ENCODE measurements at regions not wholly inside any gene's neighbourhood (a gene's known extent, or its start where the extent isn't known, plus 50 kb on each side); places are given as distances from the start of the nearest gene placed in this dataset.
"Not testable (repeated sequence)": the region's sequence is repeated elsewhere in the genome, so short reads cannot be mapped to it uniquely, and the experiment has no call there.

- DNase-seq (no peak), ATAC-seq (no peak)
- H3K4me1 ChIP-seq = no peaks in the 10 kb centered on the region
- no peak overlapping the region for H3K4me3 ChIP-seq
- H3K27me3 ChIP-seq (ENCODE audit: insufficient read depth in 3 of 3, low read length in 2 of 3) = peaks cover 0 to 3% (median 0%) of the 10 kb centered on the region in 3 donors
- no peaks in the 10 kb centered on the region for H3K36me3 ChIP-seq (ENCODE audit: insufficient read depth in 1 of 2, low read depth in 1 of 2)
- no peaks in the 10 kb centered on the region for H3K9me3 ChIP-seq
- intact Hi-C loops (cut with DNase I) = no loop called here
- WGBS, 3 donors = 87 to 89% (median 88%) methylated on average over 2 of the region's 2 CpGs
- no peak for TF ChIP-seq CTCF (IDR thresholded peaks at IDR 0.05)
- no peak overlapping the region for H3K27ac ChIP-seq
Observed at GRCh38 chr2:209298601-209299000, 125.2 kb upstream of the MAP2 start.

- ATAC-seq; H3K27me3 ChIP-seq (ENCODE audit: insufficient read depth in 3 of 3, low read length in 2 of 3); H3K4me1 ChIP-seq; H3K4me3 ChIP-seq; H3K27ac ChIP-seq; H3K9me3 ChIP-seq; intact Hi-C loops (cut with DNase I); H3K36me3 ChIP-seq (ENCODE audit: insufficient read depth in 1 of 2, low read depth in 1 of 2); DNase-seq: not testable (repeated sequence)
- WGBS, 3 donors = 81 to 92% (median 88%) methylated on average over 11 of the region's 11 CpGs
Observed at GRCh38 chr2:209299478-209299877, 124.4 kb upstream of the MAP2 start.

GRCh38 chr2:209300766-209301165, 123.1 kb upstream of the MAP2 start:
- intact Hi-C loops (cut with DNase I); H3K9me3 ChIP-seq; H3K4me3 ChIP-seq; ATAC-seq; H3K27me3 ChIP-seq (ENCODE audit: insufficient read depth in 3 of 3, low read length in 2 of 3); H3K27ac ChIP-seq; H3K4me1 ChIP-seq; H3K36me3 ChIP-seq (ENCODE audit: insufficient read depth in 1 of 2, low read depth in 1 of 2); DNase-seq: not testable (repeated sequence)
- WGBS, 3 donors = 75 to 77% (median 76%) methylated on average over 9 of the region's 9 CpGs

GRCh38 chr2:209305026-209305425, 118.8 kb upstream of the MAP2 start:
- intact Hi-C loops (cut with DNase I) = no loop called here
- H3K4me3 ChIP-seq = no peak overlapping the region
- no peak for TF ChIP-seq CTCF (IDR thresholded peaks at IDR 0.05)
- ATAC-seq (no peak), DNase-seq (no peak)
- no peaks in the 10 kb centered on the region for H3K9me3 ChIP-seq
- H3K27ac ChIP-seq = no peak overlapping the region
- H3K4me1 ChIP-seq = no peaks in the 10 kb centered on the region
- no peaks in the 10 kb centered on the region for H3K36me3 ChIP-seq (ENCODE audit: insufficient read depth in 1 of 2, low read depth in 1 of 2)
- WGBS, 3 donors = 57 to 64% (median 62%) methylated on average over 2 of the region's 2 CpGs
- no peaks in the 10 kb centered on the region for H3K27me3 ChIP-seq (ENCODE audit: insufficient read depth in 3 of 3, low read length in 2 of 3)

GRCh38 chr2:209305746-209306196, 118.1 kb upstream of the MAP2 start:
- 30 to 37% (median 36%) methylated on average over 7 of the region's 7 CpGs for WGBS, 3 donors
- no peaks in the 10 kb centered on the region for H3K36me3 ChIP-seq (ENCODE audit: insufficient read depth in 1 of 2, low read depth in 1 of 2)
- no peak for TF ChIP-seq CTCF (IDR thresholded peaks at IDR 0.05)
- no peak for ATAC-seq
- no peak overlapping the region for H3K27ac ChIP-seq
- no peaks in the 10 kb centered on the region for H3K27me3 ChIP-seq (ENCODE audit: insufficient read depth in 3 of 3, low read length in 2 of 3)
- no peaks in the 10 kb centered on the region for H3K4me1 ChIP-seq
- DNase-seq = no peak
- intact Hi-C loops (cut with DNase I) = no loop called here
- no peaks in the 10 kb centered on the region for H3K9me3 ChIP-seq
- H3K4me3 ChIP-seq = no peak overlapping the region
